ENCODE measurements at regions not wholly inside any gene's neighbourhood (a gene's known extent, or its start where the extent isn't known, plus 50 kb on each side); places are given as distances from the start of the nearest gene placed in this dataset.

- Histone ChIP-seq H3K36me3 (ENCODE audit: control insufficient read depth in 2 of 4, insufficient read depth in 4 of 4, low read length in 3 of 4) (no peaks in the 10 kb centered on the region), H3K4me3 (ENCODE audit: extremely low read depth in 1 of 4, insufficient read depth in 2 of 4, low read depth in 3 of 4, low read length in 4 of 4) (no peak overlapping the region), H3K14ac (ENCODE audit: insufficient read length) (no peak overlapping the region), H3K79me1 (ENCODE audit: low read depth, low read length) (no peaks in the 10 kb centered on the region), H3K27ac (ENCODE audit: low read depth, low read length) (no peak overlapping the region), H3K4me1 (replicated peaks in 1 of 4; ENCODE audit: control insufficient read depth in 3 of 4, insufficient read depth in 4 of 4, low read length in 3 of 4) (peaks cover 0 to 4% (median under 1%) of the 10 kb centered on the region in 4 experiments; a peak in 3 of 7 replicates), H4K8ac (ENCODE audit: extremely low read depth, insufficient read depth, low read length) (no peak overlapping the region), H3K4ac (replicated peaks; ENCODE audit: insufficient read length, low read depth, low read length) (no peak overlapping the region), H3K79me2 (ENCODE audit: control insufficient read depth in 1 of 2, insufficient read depth in 2 of 2, low read length in 2 of 2) (no peaks in the 10 kb centered on the region), H3K18ac (ENCODE audit: extremely low read depth, low read length) (no peak overlapping the region), H2AK5ac (ENCODE audit: low read depth, low read length) (no peak overlapping the region), H3K56ac (replicated peaks; ENCODE audit: insufficient read length, low read depth, low read length) (no peak overlapping the region), H3K9ac (replicated peaks in 1 of 4; ENCODE audit: extremely low read depth in 1 of 4, low read depth in 3 of 4, low read length in 3 of 4) (no peak overlapping the region), H2BK20ac (ENCODE audit: low read length) (no peak overlapping the region), H4K91ac (replicated peaks; ENCODE audit: insufficient read length, low read length) (no peak overlapping the region), H3K23me2 (ENCODE audit: low read depth, low read length) (no peaks in the 10 kb centered on the region), H3K4me2 (ENCODE audit: insufficient read depth in 1 of 2, low read depth in 2 of 2, low read length in 2 of 2) (no peak overlapping the region), H2BK12ac (ENCODE audit: low read depth, low read length) (no peak overlapping the region), H4K20me1 (replicated peaks in 1 of 2; ENCODE audit: control insufficient read depth in 1 of 2, insufficient read depth in 2 of 2, low read length in 2 of 2) (no peaks in the 10 kb centered on the region), H4K5ac (ENCODE audit: insufficient read length, low read depth, low read length) (no peak overlapping the region), H2BK5ac (ENCODE audit: low read depth, low read length) (no peak overlapping the region), H2AFZ (ENCODE audit: low read length) (no peak overlapping the region), H3K23ac (ENCODE audit: insufficient read length) (no peak overlapping the region), H3K27me3 (replicated peaks in 1 of 4; ENCODE audit: control insufficient read depth in 3 of 4, extremely low read depth in 1 of 4, insufficient read depth in 3 of 4, low read length in 3 of 4) (no peaks in the 10 kb centered on the region), H3K9me3 (ENCODE audit: insufficient read depth in 2 of 2, low read depth in 1 of 2, low read length in 1 of 2) (no peaks in the 10 kb centered on the region), H2BK120ac (replicated peaks; ENCODE audit: low read depth, low read length) (no peak overlapping the region), H2BK15ac (ENCODE audit: low read length) (no peak overlapping the region)
- ChIA-PET POLR2A (ENCODE audit: partially characterized antibody) (no interaction called here), CTCF (ENCODE audit: partially characterized antibody) (no interaction called here)
- WGBS, 2 experiments (ENCODE audit: extremely low coverage in 1 of 2, insufficient coverage in 1 of 2, insufficient read length in 1 of 2, insufficient replicate concordance in 2 of 2, low coverage in 1 of 2, low lambda C conversion rate in 2 of 2, missing lambda C conversion rate in 1 of 2) = 87% methylated on average over 8 of the region's 8 CpGs; no CpG with 5 or more reads in 1 of the 2 experiments
- DNase-seq (ENCODE audit: low read depth in 1 of 2, low spot score in 2 of 2) (no peak), FAIRE-seq (no peak)
- TF ChIP-seq POLR2AphosphoS5 (IDR thresholded peaks at IDR 0.05; ENCODE audit: low read depth, low read length) = no peak
- no peak for TF ChIP-seq CTBP2 (IDR thresholded peaks at IDR 0.05; ENCODE audit: borderline replicate concordance, insufficient read depth, insufficient read length, low read length)
- TF ChIP-seq SAP30 (IDR thresholded peaks at IDR 0.05; ENCODE audit: insufficient read depth, insufficient replicate concordance, low read length) = no peak
- no peak for TF ChIP-seq CHD2 (IDR thresholded peaks at IDR 0.05; ENCODE audit: low read length)
- TF ChIP-seq CREB1 (IDR thresholded peaks at IDR 0.05) = no peak
- TF ChIP-seq SRF (IDR thresholded peaks at IDR 0.05; ENCODE audit: low read depth, low read length) = no peak
- TF ChIP-seq HDAC2 (IDR thresholded peaks at IDR 0.05; ENCODE audit: borderline replicate concordance in 1 of 2, low read depth in 2 of 2, low read length in 2 of 2) = no peak
- no peak for TF ChIP-seq ATF2 (IDR thresholded peaks at IDR 0.05; ENCODE audit: low read length)
- TF ChIP-seq JUN (IDR thresholded peaks at IDR 0.05; ENCODE audit: low read depth, low read length) = no peak
- TF ChIP-seq TAF1 (IDR thresholded peaks at IDR 0.05; ENCODE audit: low read depth, low read length) = no peak
- TF ChIP-seq POU5F1 (IDR thresholded peaks at IDR 0.05; ENCODE audit: low read depth, low read length) = no peak
- TF ChIP-seq MAFK (IDR thresholded peaks at IDR 0.05; ENCODE audit: low read depth, low read length) = no peak
- no peak for TF ChIP-seq KDM5A (IDR thresholded peaks at IDR 0.05; ENCODE audit: low read length)
Measured at GRCh38 chr13:28559636-28560259, 64.8 kb upstream of the FLT1 start.
